ENCODE measurements at regions not wholly inside any gene's neighbourhood (a gene's known extent, or its start where the extent isn't known, plus 50 kb on each side); places are given as distances from the start of the nearest gene placed in this dataset.

DNA sequence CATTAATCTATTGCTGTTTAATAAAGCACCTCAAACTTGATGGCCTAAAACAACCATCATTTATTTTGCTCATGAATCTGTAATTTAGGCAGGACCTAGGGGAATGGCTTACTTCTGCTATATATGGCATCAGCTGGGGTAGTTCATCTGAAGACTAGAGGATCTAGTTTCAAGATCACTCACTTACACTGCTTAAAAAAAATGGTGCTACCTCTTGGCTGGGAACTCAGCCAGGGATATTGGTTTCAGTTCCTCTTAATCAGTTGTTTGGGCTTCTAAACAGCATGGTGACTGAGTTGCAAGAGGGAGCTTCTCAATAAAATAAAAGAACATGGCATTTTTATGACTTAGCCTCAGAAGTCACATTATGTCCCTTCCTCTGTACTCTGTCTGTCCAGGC lies 142.0 kb downstream of the FAM114A2 start:
- no TSS peak for BruUV-seq (replicated peaks)
- ChIA-PET POLR2A (no interaction called here), CTCF (no interaction called here)
- H3K27ac ChIP-seq (ENCODE audit: low read length) = no peak overlapping the region
- in situ Hi-C loops (cut with HindIII; ENCODE audit: low pct_unique_long_range_greater_than_20kb, low sequenced_read_pairs) = no loop called here
- H3K4me3 ChIP-seq (ENCODE audit: low read depth in 2 of 2, low read length in 2 of 2) = no peak overlapping the region
- H3K4me1 ChIP-seq (ENCODE audit: control insufficient read depth, insufficient read depth, low read length) = no peaks in the 10 kb centered on the region
- H3K9me3 ChIP-seq (ENCODE audit: control insufficient read depth, insufficient read depth, low read depth, low read length) = no peaks in the 10 kb centered on the region
- intact Hi-C loops (cut with micrococcal nuclease; ENCODE audit: unreplicated experiment) = no loop called here
- ATAC-seq (no peak), DNase-seq (ENCODE audit: low read depth, low spot score) (no peak)
- no peaks in the 10 kb centered on the region; the same call in 1 of the 2 replicates for H3K27me3 ChIP-seq (ENCODE audit: control insufficient read depth, insufficient read depth, low read length)
- H3K36me3 ChIP-seq (ENCODE audit: control insufficient read depth, insufficient read depth, low read length) = no peaks in the 10 kb centered on the region
- TF ChIP-seq, protein P1, sequence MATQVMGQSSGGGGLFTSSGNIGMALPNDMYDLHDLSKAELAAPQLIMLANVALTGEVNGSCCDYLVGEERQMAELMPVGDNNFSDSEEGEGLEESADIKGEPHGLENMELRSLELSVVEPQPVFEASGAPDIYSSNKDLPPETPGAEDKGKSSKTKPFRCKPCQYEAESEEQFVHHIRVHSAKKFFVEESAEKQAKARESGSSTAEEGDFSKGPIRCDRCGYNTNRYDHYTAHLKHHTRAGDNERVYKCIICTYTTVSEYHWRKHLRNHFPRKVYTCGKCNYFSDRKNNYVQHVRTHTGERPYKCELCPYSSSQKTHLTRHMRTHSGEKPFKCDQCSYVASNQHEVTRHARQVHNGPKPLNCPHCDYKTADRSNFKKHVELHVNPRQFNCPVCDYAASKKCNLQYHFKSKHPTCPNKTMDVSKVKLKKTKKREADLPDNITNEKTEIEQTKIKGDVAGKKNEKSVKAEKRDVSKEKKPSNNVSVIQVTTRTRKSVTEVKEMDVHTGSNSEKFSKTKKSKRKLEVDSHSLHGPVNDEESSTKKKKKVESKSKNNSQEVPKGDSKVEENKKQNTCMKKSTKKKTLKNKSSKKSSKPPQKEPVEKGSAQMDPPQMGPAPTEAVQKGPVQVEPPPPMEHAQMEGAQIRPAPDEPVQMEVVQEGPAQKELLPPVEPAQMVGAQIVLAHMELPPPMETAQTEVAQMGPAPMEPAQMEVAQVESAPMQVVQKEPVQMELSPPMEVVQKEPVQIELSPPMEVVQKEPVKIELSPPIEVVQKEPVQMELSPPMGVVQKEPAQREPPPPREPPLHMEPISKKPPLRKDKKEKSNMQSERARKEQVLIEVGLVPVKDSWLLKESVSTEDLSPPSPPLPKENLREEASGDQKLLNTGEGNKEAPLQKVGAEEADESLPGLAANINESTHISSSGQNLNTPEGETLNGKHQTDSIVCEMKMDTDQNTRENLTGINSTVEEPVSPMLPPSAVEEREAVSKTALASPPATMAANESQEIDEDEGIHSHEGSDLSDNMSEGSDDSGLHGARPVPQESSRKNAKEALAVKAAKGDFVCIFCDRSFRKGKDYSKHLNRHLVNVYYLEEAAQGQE (IDR thresholded peaks at IDR 0.05; ENCODE audit: insufficient read depth in 1 of 2, low read depth in 2 of 2, low read length in 1 of 2) = no peak
- TF ChIP-seq POLR2AphosphoS5 (IDR thresholded peaks at IDR 0.05; ENCODE audit: low read depth, low read length) (no peak), SIN3A (IDR thresholded peaks at IDR 0.05; ENCODE audit: borderline replicate concordance, insufficient read depth, low read depth, low read length) (no peak), TCF7L2 (IDR thresholded peaks at IDR 0.05; ENCODE audit: low read depth, low read length) (no peak)
- TF ChIP-seq, protein P2, sequence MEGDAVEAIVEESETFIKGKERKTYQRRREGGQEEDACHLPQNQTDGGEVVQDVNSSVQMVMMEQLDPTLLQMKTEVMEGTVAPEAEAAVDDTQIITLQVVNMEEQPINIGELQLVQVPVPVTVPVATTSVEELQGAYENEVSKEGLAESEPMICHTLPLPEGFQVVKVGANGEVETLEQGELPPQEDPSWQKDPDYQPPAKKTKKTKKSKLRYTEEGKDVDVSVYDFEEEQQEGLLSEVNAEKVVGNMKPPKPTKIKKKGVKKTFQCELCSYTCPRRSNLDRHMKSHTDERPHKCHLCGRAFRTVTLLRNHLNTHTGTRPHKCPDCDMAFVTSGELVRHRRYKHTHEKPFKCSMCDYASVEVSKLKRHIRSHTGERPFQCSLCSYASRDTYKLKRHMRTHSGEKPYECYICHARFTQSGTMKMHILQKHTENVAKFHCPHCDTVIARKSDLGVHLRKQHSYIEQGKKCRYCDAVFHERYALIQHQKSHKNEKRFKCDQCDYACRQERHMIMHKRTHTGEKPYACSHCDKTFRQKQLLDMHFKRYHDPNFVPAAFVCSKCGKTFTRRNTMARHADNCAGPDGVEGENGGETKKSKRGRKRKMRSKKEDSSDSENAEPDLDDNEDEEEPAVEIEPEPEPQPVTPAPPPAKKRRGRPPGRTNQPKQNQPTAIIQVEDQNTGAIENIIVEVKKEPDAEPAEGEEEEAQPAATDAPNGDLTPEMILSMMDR (IDR thresholded peaks at IDR 0.05) = no peak

DNA sequence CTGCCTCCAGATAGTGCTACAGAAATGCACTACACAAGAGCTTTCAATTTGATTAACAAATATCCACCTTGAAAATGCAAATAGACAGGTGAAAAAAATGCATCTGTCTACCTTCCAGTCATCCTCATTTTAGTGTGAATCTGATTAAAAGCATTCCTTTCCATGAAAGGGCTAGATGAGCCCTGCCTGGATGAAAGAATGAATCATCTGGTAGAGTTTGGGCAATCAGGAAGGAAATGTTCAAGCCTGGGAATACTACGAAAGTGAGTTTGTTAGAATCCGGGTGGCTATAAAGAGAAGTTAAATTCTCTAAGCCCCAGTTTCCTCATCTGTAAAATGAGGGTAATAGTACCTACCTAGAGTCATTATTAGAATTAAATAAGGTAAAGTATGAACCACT lies 142.6 kb downstream of the FAM114A2 start:
- Histone ChIP-seq H3K4me3 (ENCODE audit: low read depth in 2 of 2, low read length in 2 of 2) (no peak overlapping the region), H3K4me1 (ENCODE audit: control insufficient read depth, insufficient read depth, low read length) (no peaks in the 10 kb centered on the region), H3K27me3 (ENCODE audit: control insufficient read depth, insufficient read depth, low read length) (no peaks in the 10 kb centered on the region; the same call in 1 of the 2 replicates), H3K9me3 (ENCODE audit: control insufficient read depth, insufficient read depth, low read depth, low read length) (no peaks in the 10 kb centered on the region), H3K36me3 (ENCODE audit: control insufficient read depth, insufficient read depth, low read length) (no peaks in the 10 kb centered on the region), H3K27ac (ENCODE audit: low read length) (no peak overlapping the region)
- DNase-seq (ENCODE audit: low read depth, low spot score) (no peak), ATAC-seq (no peak)
- CTCF ChIA-PET = no interaction called here
- TF ChIP-seq TCF7L2 (IDR thresholded peaks at IDR 0.05; ENCODE audit: low read depth, low read length) (no peak), SIN3A (IDR thresholded peaks at IDR 0.05; ENCODE audit: borderline replicate concordance, insufficient read depth, low read depth, low read length) (no peak), POLR2AphosphoS5 (IDR thresholded peaks at IDR 0.05; ENCODE audit: low read depth, low read length) (no peak)
- TF ChIP-seq, protein P1 (IDR thresholded peaks at IDR 0.05; ENCODE audit: insufficient read depth in 1 of 2, low read depth in 2 of 2, low read length in 1 of 2) = no peak
- TF ChIP-seq, protein P2 (IDR thresholded peaks at IDR 0.05) = no peak
- intact Hi-C loops (cut with micrococcal nuclease; ENCODE audit: unreplicated experiment) (no loop called here), in situ Hi-C loops (cut with HindIII; ENCODE audit: low pct_unique_long_range_greater_than_20kb, low sequenced_read_pairs) (no loop called here)
- POLR2A ChIA-PET = no interaction called here
- no TSS peak for BruUV-seq (replicated peaks)

All from Panc1 (cell line).